ENCODE measurements at regions not wholly inside any gene's neighbourhood (a gene's known extent, or its start where the extent isn't known, plus 50 kb on each side); places are given as distances from the start of the nearest gene placed in this dataset.

DNA sequence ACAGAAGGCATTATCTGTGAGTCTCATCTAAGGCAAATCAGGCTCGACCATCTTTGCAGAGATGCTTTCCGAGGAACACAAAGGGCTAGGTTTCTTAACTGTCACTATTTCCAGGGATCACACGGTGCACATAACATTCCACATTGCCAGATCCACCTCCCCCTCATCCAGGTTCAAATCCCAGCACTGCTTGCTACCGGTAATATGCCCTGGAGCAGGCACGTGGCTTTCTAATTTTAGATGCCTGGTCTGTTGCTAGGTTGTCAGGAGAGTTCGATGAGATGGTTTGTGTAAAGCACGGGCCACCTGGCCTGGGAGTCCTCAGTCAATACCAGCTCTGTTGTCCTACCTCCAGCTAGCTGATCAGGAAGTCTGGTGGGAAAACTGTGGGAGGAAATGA, 598.6 kb downstream of the NPHP4 start:
- no peak overlapping the region for H3K27ac ChIP-seq (ENCODE audit: low read length)
- TF ChIP-seq POLR2AphosphoS5 (IDR thresholded peaks at IDR 0.05) (no peak), EP300 (conservative IDR thresholded peaks at IDR 0.05; ENCODE audit: poor library complexity, severe bottlenecking) (no peak), SMC3 (conservative IDR thresholded peaks at IDR 0.05; ENCODE audit: poor library complexity) (no peak), RAD21 (conservative IDR thresholded peaks at IDR 0.05) (no peak), MXI1 (conservative IDR thresholded peaks at IDR 0.05; ENCODE audit: poor library complexity, severe bottlenecking) (no peak), EZH2 (IDR thresholded peaks at IDR 0.05; ENCODE audit: borderline replicate concordance, insufficient read depth, low read length, poor library complexity, severe bottlenecking) (no peak)
- TF ChIP-seq, protein P1, sequence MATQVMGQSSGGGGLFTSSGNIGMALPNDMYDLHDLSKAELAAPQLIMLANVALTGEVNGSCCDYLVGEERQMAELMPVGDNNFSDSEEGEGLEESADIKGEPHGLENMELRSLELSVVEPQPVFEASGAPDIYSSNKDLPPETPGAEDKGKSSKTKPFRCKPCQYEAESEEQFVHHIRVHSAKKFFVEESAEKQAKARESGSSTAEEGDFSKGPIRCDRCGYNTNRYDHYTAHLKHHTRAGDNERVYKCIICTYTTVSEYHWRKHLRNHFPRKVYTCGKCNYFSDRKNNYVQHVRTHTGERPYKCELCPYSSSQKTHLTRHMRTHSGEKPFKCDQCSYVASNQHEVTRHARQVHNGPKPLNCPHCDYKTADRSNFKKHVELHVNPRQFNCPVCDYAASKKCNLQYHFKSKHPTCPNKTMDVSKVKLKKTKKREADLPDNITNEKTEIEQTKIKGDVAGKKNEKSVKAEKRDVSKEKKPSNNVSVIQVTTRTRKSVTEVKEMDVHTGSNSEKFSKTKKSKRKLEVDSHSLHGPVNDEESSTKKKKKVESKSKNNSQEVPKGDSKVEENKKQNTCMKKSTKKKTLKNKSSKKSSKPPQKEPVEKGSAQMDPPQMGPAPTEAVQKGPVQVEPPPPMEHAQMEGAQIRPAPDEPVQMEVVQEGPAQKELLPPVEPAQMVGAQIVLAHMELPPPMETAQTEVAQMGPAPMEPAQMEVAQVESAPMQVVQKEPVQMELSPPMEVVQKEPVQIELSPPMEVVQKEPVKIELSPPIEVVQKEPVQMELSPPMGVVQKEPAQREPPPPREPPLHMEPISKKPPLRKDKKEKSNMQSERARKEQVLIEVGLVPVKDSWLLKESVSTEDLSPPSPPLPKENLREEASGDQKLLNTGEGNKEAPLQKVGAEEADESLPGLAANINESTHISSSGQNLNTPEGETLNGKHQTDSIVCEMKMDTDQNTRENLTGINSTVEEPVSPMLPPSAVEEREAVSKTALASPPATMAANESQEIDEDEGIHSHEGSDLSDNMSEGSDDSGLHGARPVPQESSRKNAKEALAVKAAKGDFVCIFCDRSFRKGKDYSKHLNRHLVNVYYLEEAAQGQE (IDR thresholded peaks at IDR 0.05; ENCODE audit: borderline replicate concordance): no peak
- TF ChIP-seq, protein P2, sequence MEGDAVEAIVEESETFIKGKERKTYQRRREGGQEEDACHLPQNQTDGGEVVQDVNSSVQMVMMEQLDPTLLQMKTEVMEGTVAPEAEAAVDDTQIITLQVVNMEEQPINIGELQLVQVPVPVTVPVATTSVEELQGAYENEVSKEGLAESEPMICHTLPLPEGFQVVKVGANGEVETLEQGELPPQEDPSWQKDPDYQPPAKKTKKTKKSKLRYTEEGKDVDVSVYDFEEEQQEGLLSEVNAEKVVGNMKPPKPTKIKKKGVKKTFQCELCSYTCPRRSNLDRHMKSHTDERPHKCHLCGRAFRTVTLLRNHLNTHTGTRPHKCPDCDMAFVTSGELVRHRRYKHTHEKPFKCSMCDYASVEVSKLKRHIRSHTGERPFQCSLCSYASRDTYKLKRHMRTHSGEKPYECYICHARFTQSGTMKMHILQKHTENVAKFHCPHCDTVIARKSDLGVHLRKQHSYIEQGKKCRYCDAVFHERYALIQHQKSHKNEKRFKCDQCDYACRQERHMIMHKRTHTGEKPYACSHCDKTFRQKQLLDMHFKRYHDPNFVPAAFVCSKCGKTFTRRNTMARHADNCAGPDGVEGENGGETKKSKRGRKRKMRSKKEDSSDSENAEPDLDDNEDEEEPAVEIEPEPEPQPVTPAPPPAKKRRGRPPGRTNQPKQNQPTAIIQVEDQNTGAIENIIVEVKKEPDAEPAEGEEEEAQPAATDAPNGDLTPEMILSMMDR (IDR thresholded peaks at IDR 0.05; ENCODE audit: poor library complexity, severe bottlenecking): no peak
- no peaks in the 10 kb centered on the region for H3F3A ChIP-seq (ENCODE audit: insufficient read depth, low read length, poor library complexity, severe bottlenecking)
- H3K4me2 ChIP-seq (ENCODE audit: low read length): no peak overlapping the region
- H3K79me2 ChIP-seq (replicated peaks; ENCODE audit: insufficient read depth, low read length): no peaks in the 10 kb centered on the region
- H3K4me3 ChIP-seq (ENCODE audit: low read length): no peak overlapping the region
- H3K9ac ChIP-seq (ENCODE audit: low read length): no peak overlapping the region
- H4K20me1 ChIP-seq (ENCODE audit: insufficient read depth): no peaks in the 10 kb centered on the region
- no peaks in the 10 kb centered on the region for H3K27me3 ChIP-seq (ENCODE audit: insufficient read depth, low read depth, low read length)
- H3K9me3 ChIP-seq (ENCODE audit: low read length): no peaks in the 10 kb centered on the region
- H3K36me3 ChIP-seq (ENCODE audit: insufficient read depth, low read length): no peaks in the 10 kb centered on the region
- H2AFZ ChIP-seq (ENCODE audit: low read depth, low read length): no peak overlapping the region
- H3K9me2 ChIP-seq (ENCODE audit: insufficient read depth, low read length): no peaks in the 10 kb centered on the region

DNA sequence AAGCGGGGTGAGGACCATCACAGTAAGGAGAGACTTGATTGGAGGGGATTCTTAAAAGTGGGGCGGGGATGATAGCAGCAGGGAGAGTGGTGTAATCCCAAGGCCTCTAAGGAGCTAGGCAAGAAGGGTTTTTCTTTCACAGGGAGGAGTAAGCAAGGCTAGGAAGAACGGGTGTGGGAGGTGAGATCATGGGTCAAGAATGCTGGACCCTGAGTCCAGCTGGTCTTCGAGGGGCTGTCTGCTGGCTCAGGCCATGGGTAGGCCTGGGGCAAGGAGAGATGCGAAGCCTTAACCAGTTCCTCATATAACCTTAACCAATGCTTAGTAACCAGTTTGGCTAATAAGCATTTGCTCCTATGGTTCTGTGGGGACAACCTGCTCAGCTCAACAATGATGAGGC, 599.1 kb downstream of the NPHP4 start:
- H3K4me2 ChIP-seq (ENCODE audit: low read length): no peak overlapping the region
- no peaks in the 10 kb centered on the region for H3F3A ChIP-seq (ENCODE audit: insufficient read depth, low read length, poor library complexity, severe bottlenecking)
- H2AFZ ChIP-seq (ENCODE audit: low read depth, low read length): no peak overlapping the region
- H3K4me3 ChIP-seq (ENCODE audit: low read length): no peak overlapping the region
- H3K27ac ChIP-seq (ENCODE audit: low read length): no peak overlapping the region
- no peaks in the 10 kb centered on the region for H4K20me1 ChIP-seq (ENCODE audit: insufficient read depth)
- H3K79me2 ChIP-seq (replicated peaks; ENCODE audit: insufficient read depth, low read length): no peaks in the 10 kb centered on the region
- H3K27me3 ChIP-seq (ENCODE audit: insufficient read depth, low read depth, low read length): no peaks in the 10 kb centered on the region
- H3K9me2 ChIP-seq (ENCODE audit: insufficient read depth, low read length): no peaks in the 10 kb centered on the region
- H3K9ac ChIP-seq (ENCODE audit: low read length): no peak overlapping the region
- H3K36me3 ChIP-seq (ENCODE audit: insufficient read depth, low read length): no peaks in the 10 kb centered on the region
- TF ChIP-seq, protein P1 (IDR thresholded peaks at IDR 0.05; ENCODE audit: borderline replicate concordance): no peak
- TF ChIP-seq RAD21 (conservative IDR thresholded peaks at IDR 0.05) (no peak), SMC3 (conservative IDR thresholded peaks at IDR 0.05; ENCODE audit: poor library complexity) (no peak), POLR2AphosphoS5 (IDR thresholded peaks at IDR 0.05) (no peak)
- H3K9me3 ChIP-seq (ENCODE audit: low read length): no peaks in the 10 kb centered on the region
